ENCODE measurements at regions not wholly inside any gene's neighbourhood (a gene's known extent, or its start where the extent isn't known, plus 50 kb on each side); places are given as distances from the start of the nearest gene placed in this dataset.

GRCh38 chr5:119968690-119969089, 339.3 kb downstream of the FAM170A start:
- no peak for TF ChIP-seq POLR2A (IDR thresholded peaks at IDR 0.05; ENCODE audit: low read length)
- no peak for TF ChIP-seq GATA1 (IDR thresholded peaks at IDR 0.05; ENCODE audit: low read depth, low read length)

All from erythroblast (primary cell).